Kidney (tissue), 13 donors: ENCODE measurements at regions not wholly inside any gene's neighbourhood (a gene's known extent, or its start where the extent isn't known, plus 50 kb on each side); places are given as distances from the start of the nearest gene placed in this dataset.

Experiments used
- DNase-seq, 5 donors: peaks; one replicate each; pipeline ENCODE4 v3.0.0-alpha.2; 2013 to 2020
- FAIRE-seq: peaks from 2 replicates; lab custom pipeline; 2012; peaks lifted over from hg19 to GRCh38; lab: Jason Lieb, UNC
- H3K27ac ChIP-seq, 2 donors: one replicate each; pipeline ENCODE4 v1.7.0; 2013; ENCODE audit warnings: low read depth in 2 of 2, low read length in 2 of 2, inconsistent platforms in 1 of 2
- H3K27me3 ChIP-seq: one replicate; pipeline ENCODE4 v1.7.1; 2013; ENCODE audit warnings: low read length, inconsistent platforms; ENCODE audit not compliant: control insufficient read depth, insufficient read depth
- H3K36me3 ChIP-seq, 3 donors: one replicate each; pipeline versions ENCODE4 v1.7.0 to v1.7.1; 2013; ENCODE audit warnings: low read length in 3 of 3, control low read depth in 1 of 3, inconsistent platforms in 1 of 3; ENCODE audit not compliant: insufficient read depth in 3 of 3, control insufficient read depth in 2 of 3
- H3K4me1 ChIP-seq, 3 donors: one replicate each; pipeline versions ENCODE4 v1.7.0 to v1.7.1; 2013; ENCODE audit warnings: low read length in 3 of 3, inconsistent platforms in 1 of 3, low read depth in 1 of 3; ENCODE audit not compliant: control insufficient read depth in 2 of 3, insufficient read depth in 2 of 3
- H3K4me3 ChIP-seq, 3 donors: one replicate each; pipeline versions ENCODE4 v1.7.0 to v1.8.1; 2013; ENCODE audit warnings: low read length in 3 of 3, control low read depth in 1 of 3, inconsistent platforms in 1 of 3
- H3K9ac ChIP-seq, 3 donors: one replicate each; pipeline versions ENCODE4 v1.7.0 to v1.7.1; 2013; ENCODE audit warnings: low read length in 3 of 3, control low read depth in 1 of 3, inconsistent platforms in 1 of 3
- H3K9me3 ChIP-seq, 3 donors: one replicate each; pipeline versions ENCODE4 v1.7.0 to v1.7.1; 2013; ENCODE audit warnings: low read length in 3 of 3, control low read depth in 1 of 3, inconsistent platforms in 1 of 3; ENCODE audit not compliant: control insufficient read depth in 2 of 3, insufficient read depth in 1 of 3
- CTCF ChIP-seq: IDR thresholded peaks from 3 replicates; pipeline ENCODE4 v1.5.1; 2012; ENCODE audit warnings: mild to moderate bottlenecking, moderate library complexity, borderline replicate concordance; ENCODE audit not compliant: insufficient read depth; ENCODE audit errors: extremely low read depth
- intact Hi-C: fragments of 100-400 bp; cut with DNase I; formaldehyde crosslinking; loops from one replicate; pipeline ENCODE4 v1.11.1; 2022
- donor health status: control.
- donor health status: control.
- donor health status: control.
- donor health status: control.
- donor health status: control.
- donor health status: DM: yes; HTN: yes; CAD: no.
- donor health status: Normal renal cell carcinoma (clear cell type).

DNA sequence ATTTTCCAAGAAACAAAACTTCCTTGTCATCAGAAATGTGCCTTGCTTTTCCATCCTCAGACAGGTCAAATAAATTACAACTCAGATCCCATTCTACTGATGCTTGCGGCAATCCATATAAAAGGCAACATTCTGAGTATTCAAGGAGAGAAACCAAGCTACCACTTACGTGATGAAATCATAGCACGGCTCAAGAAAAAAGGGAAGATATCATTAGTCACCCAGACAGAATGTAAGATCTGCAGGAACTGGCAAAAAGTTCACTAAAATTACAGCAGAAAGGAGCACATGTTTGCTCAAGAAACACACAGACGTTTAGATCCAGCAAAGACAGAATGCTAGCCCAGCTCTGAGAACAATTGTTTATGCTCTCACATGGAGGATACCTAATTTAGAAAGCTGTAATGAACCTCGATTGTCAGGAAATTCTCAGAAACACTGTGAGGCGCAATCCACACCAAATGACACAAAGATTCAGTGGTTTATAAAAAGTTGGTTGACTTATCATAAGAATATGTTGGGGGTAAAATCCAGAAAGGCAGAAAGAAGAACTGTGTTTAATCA lies 304.2 kb downstream of the ADGRG6 start:
- H3K9ac ChIP-seq = no peak overlapping the region
- no peak for FAIRE-seq
- intact Hi-C loops = no loop called here
- no peaks in the 10 kb centered on the region for H3K9me3 ChIP-seq
- H3K4me3 ChIP-seq = no peak overlapping the region
- H3K27ac ChIP-seq = no peak overlapping the region
- H3K27me3 ChIP-seq = no peaks in the 10 kb centered on the region
- no peaks in the 10 kb centered on the region for H3K4me1 ChIP-seq
- DNase-seq = no peak
- H3K36me3 ChIP-seq = no peaks in the 10 kb centered on the region
- TF ChIP-seq CTCF = no peak

- H3K9ac ChIP-seq = no peak overlapping the region
Measured at GRCh38 chr6:142612956-142613355, 311.1 kb downstream of the ADGRG6 start.

GRCh38 chr6:142613981-142614380 lies 312.2 kb downstream of the ADGRG6 start:
- no peak for TF ChIP-seq CTCF
- Histone ChIP-seq H3K4me3 (no peak overlapping the region), H3K4me1 (no peaks in the 10 kb centered on the region), H3K9ac (no peak overlapping the region), H3K9me3 (peaks cover 0 to 5% (median 0%) of the 10 kb centered on the region in 3 donors), H3K27me3 (no peaks in the 10 kb centered on the region), H3K27ac (no peak overlapping the region), H3K36me3 (no peaks in the 10 kb centered on the region)
- no peak for DNase-seq
- intact Hi-C loops = no loop called here
- FAIRE-seq = no peak

More at GRCh38 chr6:142612956-142613355, 311.1 kb downstream of the ADGRG6 start:
- H3K27me3 ChIP-seq = no peaks in the 10 kb centered on the region
- TF ChIP-seq CTCF = no peak
- no peak overlapping the region for H3K27ac ChIP-seq
- H3K4me1 ChIP-seq = no peaks in the 10 kb centered on the region
- H3K9me3 ChIP-seq = peaks cover 0 to 5% (median 0%) of the 10 kb centered on the region in 3 donors
- DNase-seq = no peak
- intact Hi-C loops = no loop called here
- no peaks in the 10 kb centered on the region for H3K36me3 ChIP-seq
- H3K4me3 ChIP-seq = no peak overlapping the region
- FAIRE-seq = no peak

DNA sequence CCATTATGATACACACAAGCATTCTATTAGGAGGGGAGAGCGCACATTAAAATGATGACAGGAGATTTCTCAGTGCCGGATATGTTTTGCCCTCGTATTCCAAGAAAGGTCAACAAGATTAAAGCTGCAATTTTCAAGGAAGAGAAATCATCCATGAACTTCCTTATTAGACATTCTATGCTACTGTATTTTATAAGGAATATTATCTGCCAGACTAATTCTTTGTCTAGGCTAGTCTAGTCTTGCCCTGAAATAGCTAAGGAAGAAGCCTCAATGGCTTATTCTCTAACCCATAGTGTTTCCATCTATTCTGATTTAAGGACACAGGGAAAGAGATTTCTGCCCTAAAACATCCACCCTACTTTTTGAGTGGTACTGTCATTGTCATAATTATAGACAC lies 315.4 kb downstream of the ADGRG6 start:
- Histone ChIP-seq H3K9me3 (peaks cover 0 to 2% (median 0%) of the 10 kb centered on the region in 3 donors), H3K4me1 (no peaks in the 10 kb centered on the region), H3K27me3 (no peaks in the 10 kb centered on the region), H3K36me3 (no peaks in the 10 kb centered on the region), H3K9ac (no peak overlapping the region), H3K4me3 (no peak overlapping the region), H3K27ac (no peak overlapping the region)
- DNase-seq (no peak), FAIRE-seq (no peak)
- intact Hi-C loops = no loop called here
- no peak for TF ChIP-seq CTCF
